ENCODE measurements at regions not wholly inside any gene's neighbourhood (a gene's known extent, or its start where the extent isn't known, plus 50 kb on each side); places are given as distances from the start of the nearest gene placed in this dataset.

- Histone ChIP-seq H3K27me3 (ENCODE audit: insufficient read depth, low read depth) (no peaks in the 10 kb centered on the region), H3K36me3 (ENCODE audit: low read depth) (no peaks in the 10 kb centered on the region), H3K4me3 (no peak overlapping the region), H3K4me2 (no peak overlapping the region), H3K27ac (no peak overlapping the region), H3K79me2 (ENCODE audit: low read depth) (no peaks in the 10 kb centered on the region), H3K9me2 (ENCODE audit: insufficient read depth) (no peaks in the 10 kb centered on the region), H3F3A (ENCODE audit: insufficient read depth, low read depth) (no peaks in the 10 kb centered on the region), H2AFZ (no peak overlapping the region), H3K9me3 (ENCODE audit: insufficient read depth, low read depth) (no peaks in the 10 kb centered on the region), H4K20me1 (ENCODE audit: insufficient read depth) (no peaks in the 10 kb centered on the region), H3K4me1 (replicated peaks; ENCODE audit: insufficient read depth) (no peaks in the 10 kb centered on the region)
- no peak for TF ChIP-seq CTCF (conservative IDR thresholded peaks at IDR 0.05)
- ChIA-PET POLR2A (ENCODE audit: unreplicated experiment) (no interaction called here), CTCF (no interaction called here)
- no TSS peak for BruUV-seq (replicated peaks)
- intact Hi-C loops (cut with micrococcal nuclease; ENCODE audit: unreplicated experiment), result no loop called here
- no peak for DNase-seq
Observed at GRCh38 chr2:40642237-40642636, 190.3 kb upstream of the SLC8A1 start.

- Histone ChIP-seq H3K9me2 (ENCODE audit: insufficient read depth) (no peaks in the 10 kb centered on the region), H3K4me3 (no peak overlapping the region), H2AFZ (no peak overlapping the region), H3K27ac (no peak overlapping the region), H3K4me2 (no peak overlapping the region), H3K9me3 (ENCODE audit: insufficient read depth, low read depth) (no peaks in the 10 kb centered on the region), H3F3A (ENCODE audit: insufficient read depth, low read depth) (no peaks in the 10 kb centered on the region), H4K20me1 (ENCODE audit: insufficient read depth) (no peaks in the 10 kb centered on the region), H3K36me3 (ENCODE audit: low read depth) (no peaks in the 10 kb centered on the region), H3K27me3 (ENCODE audit: insufficient read depth, low read depth) (no peaks in the 10 kb centered on the region), H3K79me2 (ENCODE audit: low read depth) (no peaks in the 10 kb centered on the region), H3K4me1 (replicated peaks; ENCODE audit: insufficient read depth) (no peaks in the 10 kb centered on the region)
- ChIA-PET CTCF (no interaction called here), POLR2A (ENCODE audit: unreplicated experiment) (no interaction called here)
- TF ChIP-seq EZH2 (IDR thresholded peaks at IDR 0.05; ENCODE audit: low read depth) (no peak), CTCF (conservative IDR thresholded peaks at IDR 0.05) (no peak)
- DNase-seq, result no peak
- BruUV-seq (replicated peaks), result no TSS peak
- intact Hi-C loops (cut with micrococcal nuclease; ENCODE audit: unreplicated experiment), result no loop called here
Observed at GRCh38 chr2:40642726-40643125, 190.8 kb upstream of the SLC8A1 start.

- POLR2A ChIA-PET (ENCODE audit: unreplicated experiment), result no interaction called here
- Histone ChIP-seq H3K9me2 (ENCODE audit: insufficient read depth) (no peaks in the 10 kb centered on the region), H4K20me1 (ENCODE audit: insufficient read depth) (no peaks in the 10 kb centered on the region), H2AFZ (no peak overlapping the region), H3K36me3 (ENCODE audit: low read depth) (no peaks in the 10 kb centered on the region), H3K79me2 (ENCODE audit: low read depth) (no peaks in the 10 kb centered on the region), H3F3A (ENCODE audit: insufficient read depth, low read depth) (no peaks in the 10 kb centered on the region), H3K4me1 (replicated peaks; ENCODE audit: insufficient read depth) (no peaks in the 10 kb centered on the region), H3K27ac (no peak overlapping the region), H3K4me2 (no peak overlapping the region), H3K4me3 (no peak overlapping the region), H3K9me3 (ENCODE audit: insufficient read depth, low read depth) (no peaks in the 10 kb centered on the region), H3K27me3 (ENCODE audit: insufficient read depth, low read depth) (no peaks in the 10 kb centered on the region)
- DNase-seq, result no peak
- BruUV-seq (replicated peaks), result no TSS peak
- CTCF ChIA-PET, result no interaction called here
- TF ChIP-seq EZH2 (IDR thresholded peaks at IDR 0.05; ENCODE audit: low read depth) (no peak), CTCF (conservative IDR thresholded peaks at IDR 0.05) (no peak)
- intact Hi-C loops (cut with micrococcal nuclease; ENCODE audit: unreplicated experiment), result no loop called here
Observed at GRCh38 chr2:40646642-40647041, 194.8 kb upstream of the SLC8A1 start.

Measured in PC-9 (cell line).